H9 (cell line): ENCODE measurements at regions not wholly inside any gene's neighbourhood (a gene's known extent, or its start where the extent isn't known, plus 50 kb on each side); places are given as distances from the start of the nearest gene placed in this dataset.

Source experiments
- DNase-seq: peaks from one replicate; pipeline ENCODE4 v3.0.0-alpha.2; 2017
- H2AFZ ChIP-seq: one replicate; pipeline ENCODE4 v1.6.1; 2013; ENCODE audit warnings: mild to moderate bottlenecking, low read length, control low read depth, moderate library complexity
- H2AK5ac ChIP-seq: 2 replicates; pipeline ENCODE4 v1.6.1; 2013; ENCODE audit warnings: low read length, control low read depth, mixed read lengths; ENCODE audit not compliant: insufficient read length
- H2BK120ac ChIP-seq: one replicate; pipeline ENCODE4 v1.6.1; 2013; ENCODE audit warnings: low read depth, mild to moderate bottlenecking, low read length, control low read depth, inconsistent platforms; ENCODE audit not compliant: poor library complexity, severe bottlenecking
- H2BK12ac ChIP-seq: 2 replicates; pipeline ENCODE4 v1.6.1; 2013; ENCODE audit warnings: low read length, control low read depth, mixed read lengths, low read depth; ENCODE audit not compliant: insufficient read length
- H2BK15ac ChIP-seq: 2 replicates; pipeline ENCODE4 v1.6.1; 2013; ENCODE audit warnings: low read depth, low read length, control low read depth
- H2BK20ac ChIP-seq: one replicate; pipeline ENCODE4 v1.6.1; 2013; ENCODE audit warnings: low read depth, mild to moderate bottlenecking, low read length, control low read depth, inconsistent platforms; ENCODE audit not compliant: poor library complexity, severe bottlenecking
- H2BK5ac ChIP-seq: 2 replicates; pipeline ENCODE4 v1.6.1; 2013; ENCODE audit warnings: low read length, control low read depth, mixed read lengths; ENCODE audit not compliant: insufficient read length
- H3K14ac ChIP-seq: 2 replicates; pipeline ENCODE4 v1.6.1; 2013; ENCODE audit warnings: low read length, control low read depth; ENCODE audit not compliant: insufficient read depth
- H3K18ac ChIP-seq: 2 replicates; pipeline ENCODE4 v1.6.1; 2013; ENCODE audit warnings: low read depth, mild to moderate bottlenecking, mixed read lengths, low read length, control low read depth; ENCODE audit not compliant: insufficient read length
- H3K23ac ChIP-seq: 2 replicates; pipeline ENCODE4 v1.6.1; 2013; ENCODE audit warnings: low read length, control low read depth, mixed read lengths, low read depth; ENCODE audit not compliant: insufficient read length
- H3K23me2 ChIP-seq: 2 replicates; pipeline ENCODE4 v1.6.1; 2013; ENCODE audit warnings: low read depth, mild to moderate bottlenecking, mixed read lengths, low read length, control low read depth; ENCODE audit not compliant: insufficient read length, poor library complexity, severe bottlenecking
- H3K27ac ChIP-seq: 2 replicates; pipeline ENCODE4 v1.5.1; 2013; ENCODE audit warnings: low read length, control low read depth, mixed read lengths, low read depth; ENCODE audit not compliant: insufficient read length
- H3K27me3 ChIP-seq: 2 replicates; pipeline ENCODE4 v1.6.1; 2013; ENCODE audit warnings: low read length, control low read depth, inconsistent platforms; ENCODE audit not compliant: insufficient read depth
- H3K4ac ChIP-seq: 2 replicates; pipeline ENCODE4 v1.6.1; 2013; ENCODE audit warnings: low read depth, mild to moderate bottlenecking, control low read depth, inconsistent platforms, low read length, moderate library complexity
- H3K4me1 ChIP-seq: 2 replicates; pipeline ENCODE4 v1.6.1; 2013; ENCODE audit warnings: low read length, control low read depth, inconsistent platforms; ENCODE audit not compliant: insufficient read depth
- H3K4me2 ChIP-seq: 2 replicates; pipeline ENCODE4 v1.6.1; 2013; ENCODE audit warnings: low read length, control low read depth, mixed read lengths; ENCODE audit not compliant: insufficient read length, insufficient read depth
- H3K56ac ChIP-seq: 2 replicates; pipeline ENCODE4 v1.6.1; 2013; ENCODE audit warnings: low read depth, mild to moderate bottlenecking, mixed read lengths, low read length, control low read depth; ENCODE audit not compliant: insufficient read length
- H3K79me1 ChIP-seq: 2 replicates; pipeline ENCODE4 v1.6.1; 2013; ENCODE audit warnings: low read depth, mild to moderate bottlenecking, moderate library complexity, low read length, control low read depth, inconsistent platforms; ENCODE audit not compliant: insufficient read depth, poor library complexity, severe bottlenecking
- H3K79me2 ChIP-seq: 2 replicates; pipeline ENCODE4 v1.6.1; 2013; ENCODE audit warnings: low read length, control low read depth, inconsistent platforms; ENCODE audit not compliant: insufficient read depth
- H3K9ac ChIP-seq: 2 replicates; pipeline ENCODE4 v1.6.1; 2013; ENCODE audit warnings: low read length, control low read depth, mixed read lengths; ENCODE audit not compliant: insufficient read length; ENCODE audit errors: extremely low read depth
- H3K9me3 ChIP-seq: one replicate; pipeline ENCODE4 v1.6.1; 2013; ENCODE audit warnings: low read depth, low read length, inconsistent platforms; ENCODE audit not compliant: control insufficient read depth
- H3T11ph ChIP-seq: one replicate; pipeline ENCODE4 v1.6.1; 2013; ENCODE audit warnings: mild to moderate bottlenecking, low read length, control low read depth, inconsistent platforms
- H4K20me1 ChIP-seq: one replicate; pipeline ENCODE4 v1.6.1; 2013; ENCODE audit not compliant: control insufficient read depth, insufficient read length, insufficient read depth
- H4K5ac ChIP-seq: 2 replicates; pipeline ENCODE4 v1.6.1; 2013; ENCODE audit warnings: low read depth, mild to moderate bottlenecking, mixed read lengths, low read length, control low read depth; ENCODE audit not compliant: insufficient read length
- H4K8ac ChIP-seq: replicated peaks from 2 replicates; pipeline ENCODE4 v1.6.1; 2013; ENCODE audit warnings: low read length, control low read depth, mixed read lengths, low read depth; ENCODE audit not compliant: insufficient read length
- H4K91ac ChIP-seq: 2 replicates; pipeline ENCODE4 v1.6.1; 2013; ENCODE audit warnings: low read depth, mild to moderate bottlenecking, moderate library complexity, mixed read lengths, low read length, control low read depth; ENCODE audit not compliant: insufficient read length
- H3K27ac Mint-ChIP-seq, 3 experiments: 2 replicates in 2 of 3; 3 replicates in 1 of 3; pipeline ENCODE4 v1.8.0; 2020 to 2021; ENCODE audit warnings: mixed read lengths in 3 of 3, mild to moderate bottlenecking in 1 of 3, moderate library complexity in 1 of 3
- H3K27me3 Mint-ChIP-seq: 2 replicates; pipeline ENCODE4 v1.8.0; 2021; ENCODE audit warnings: low read depth, mild to moderate bottlenecking, moderate library complexity, mixed read lengths
- H3K36me3 Mint-ChIP-seq, 3 experiments: 2 replicates in 2 of 3; 3 replicates in 1 of 3; pipeline ENCODE4 v1.8.0; 2020 to 2021; ENCODE audit warnings: low read depth in 3 of 3, mixed read lengths in 3 of 3; ENCODE audit not compliant: insufficient read depth in 1 of 3
- H3K4me1 Mint-ChIP-seq, 2 experiments: 2 replicates each; pipeline ENCODE4 v1.8.0; 2020; ENCODE audit warnings: mixed read lengths in 2 of 2
- H3K4me3 Mint-ChIP-seq, 2 experiments: 2 replicates in 1 of 2; 3 replicates in 1 of 2; pipeline ENCODE4 v1.8.0; 2020 to 2021; ENCODE audit warnings: mild to moderate bottlenecking in 2 of 2, mixed read lengths in 2 of 2, moderate library complexity in 1 of 2
- H3K9me3 Mint-ChIP-seq, 2 experiments: 2 replicates in 1 of 2; 3 replicates in 1 of 2; pipeline ENCODE4 v1.8.0; 2020; ENCODE audit warnings: mild to moderate bottlenecking in 2 of 2, mixed read lengths in 2 of 2, moderate library complexity in 1 of 2
- CTCF ChIP-seq: fragments of 200-600 bp; sonication (generic); conservative IDR thresholded peaks from 3 replicates; pipeline ENCODE4 v1.8.0; 2021; ENCODE audit warnings: antibody characterized with exemption, mild to moderate bottlenecking
- WGBS: extraction: QIAGEN DNeasy Blood & Tissue Kit; methylation state at CpG from one replicate; pipeline ENCODE4 v1.1.7; 2013; ENCODE audit warnings: missing lambda C conversion rate, low lambda C conversion rate, mixed read lengths; ENCODE audit not compliant: insufficient read length; ENCODE audit errors: extremely low coverage; 5-methylcytosine and 5-hydroxymethylcytosine counted together

GRCh38 chr9:85204176-85204575 lies 534.6 kb downstream of the NTRK2 start:
- Histone ChIP-seq H3K23me2 (no peaks in the 10 kb centered on the region), H3K23ac (no peak overlapping the region), H3K27me3 (no peaks in the 10 kb centered on the region), H3K4ac (no peak overlapping the region), H3K4me2 (no peak overlapping the region), H4K20me1 (no peaks in the 10 kb centered on the region), H2BK120ac (no peak overlapping the region), H3K56ac (no peak overlapping the region), H3K18ac (no peak overlapping the region), H3K79me2 (no peaks in the 10 kb centered on the region), H4K5ac (no peak overlapping the region), H2BK20ac (no peak overlapping the region), H2BK15ac (no peak overlapping the region), H3K9me3 (no peaks in the 10 kb centered on the region), H3T11ph (no peak overlapping the region), H4K91ac (no peak overlapping the region), H2BK12ac (no peak overlapping the region), H2AK5ac (no peak overlapping the region), H2AFZ (no peak overlapping the region), H3K14ac (no peak overlapping the region), H3K27ac (no peak overlapping the region), H4K8ac (no peak overlapping the region), H3K4me1 (no peaks in the 10 kb centered on the region), H3K9ac (no peak overlapping the region), H3K79me1 (no peaks in the 10 kb centered on the region), H2BK5ac (no peak overlapping the region)
- Mint-ChIP-seq H3K27me3 (no peaks in the 10 kb centered on the region; the same call in 1 of the 2 replicates), H3K4me3 (no peak overlapping the region), H3K9me3 (peaks cover 6 to 8% of the 10 kb centered on the region in 2 experiments; a peak in 3 of 5 replicates), H3K27ac (no peak overlapping the region), H3K36me3 (no peaks in the 10 kb centered on the region), H3K4me1 (no peaks in the 10 kb centered on the region; a peak in 1 of 4 replicates)
- no peak for DNase-seq
- WGBS: no CpG with 5 or more reads among the region's 3 CpGs
- TF ChIP-seq CTCF: no peak
